H1 (cell line): ENCODE measurements at regions not wholly inside any gene's neighbourhood (a gene's known extent, or its start where the extent isn't known, plus 50 kb on each side); places are given as distances from the start of the nearest gene placed in this dataset.

ENCODE experiments used
- CHD1 ChIP-seq: IDR thresholded peaks from 2 replicates; pipeline ENCODE4 v1.6.1; 2012; ENCODE audit warnings: low read depth, low read length, improper control_type of control experiment
- CHD7 ChIP-seq: fragments of 300-600 bp; sonication (generic); IDR thresholded peaks from 2 replicates; pipeline ENCODE4 v1.7.1; 2012; ENCODE audit warnings: low read length, moderate library complexity, mild to moderate bottlenecking, inconsistent platforms; ENCODE audit not compliant: insufficient replicate concordance
- POLR2AphosphoS5 ChIP-seq: IDR thresholded peaks from 2 replicates; pipeline ENCODE4 v1.6.1; 2011; ENCODE audit warnings: low read depth, low read length
- SP4 ChIP-seq: IDR thresholded peaks from 2 replicates; pipeline ENCODE4 v1.6.1; 2012; ENCODE audit warnings: low read length, inconsistent platforms

- no peak for TF ChIP-seq CHD7
- TF ChIP-seq POLR2AphosphoS5 = no peak
- TF ChIP-seq SP4 = no peak
- TF ChIP-seq CHD1 = no peak
Measured at GRCh38 chr6:15915508-15916178, 213.2 kb upstream of the MYLIP start (continued).
